ENCODE measurements at regions not wholly inside any gene's neighbourhood (a gene's known extent, or its start where the extent isn't known, plus 50 kb on each side); places are given as distances from the start of the nearest gene placed in this dataset.

GRCh38 chr11:128105950-128106349 is 481.4 kb downstream of the ETS1 start:
- no peak for TF ChIP-seq CTCF (IDR thresholded peaks at IDR 0.05; ENCODE audit: poor library complexity, severe bottlenecking)
- TF ChIP-seq EP300 (conservative IDR thresholded peaks at IDR 0.05; ENCODE audit: poor library complexity, severe bottlenecking), result no peak
- TF ChIP-seq RAD21 (conservative IDR thresholded peaks at IDR 0.05), result no peak
- TF ChIP-seq EZH2 (IDR thresholded peaks at IDR 0.05; ENCODE audit: borderline replicate concordance, insufficient read depth, low read length, poor library complexity, severe bottlenecking), result no peak
- no peak for TF ChIP-seq MXI1 (conservative IDR thresholded peaks at IDR 0.05; ENCODE audit: poor library complexity, severe bottlenecking)
